MM.1S (cell line): ENCODE measurements at regions not wholly inside any gene's neighbourhood (a gene's known extent, or its start where the extent isn't known, plus 50 kb on each side); places are given as distances from the start of the nearest gene placed in this dataset.

Experiments used
- CTCF ChIP-seq: fragments of 300-600 bp; sonication (generic); IDR thresholded peaks from 2 replicates; pipeline ENCODE4 v1.5.1; 2016; ENCODE audit warnings: antibody characterized with exemption, low read length, mixed read lengths
- EZH2 ChIP-seq: fragments of 300-600 bp; sonication (generic); optimal IDR thresholded peaks from 2 replicates; pipeline ENCODE3; 2017; ENCODE audit warnings: low read depth, mild to moderate bottlenecking, antibody characterized with exemption, low read length, mixed read lengths
- EZH2phosphoT487 ChIP-seq: fragments of 300-600 bp; sonication (generic); IDR thresholded peaks from 2 replicates; pipeline ENCODE4 v1.6.1; 2018; ENCODE audit warnings: antibody characterized with exemption, low read length

- TF ChIP-seq CTCF (no peak), EZH2phosphoT487 (no peak), EZH2 (no peak)
Observed at GRCh38 chr12:4112734-4113325, 160.7 kb upstream of the CCND2 start.
